Osteocyte (in vitro differentiated cells): ENCODE measurements at regions not wholly inside any gene's neighbourhood (a gene's known extent, or its start where the extent isn't known, plus 50 kb on each side); places are given as distances from the start of the nearest gene placed in this dataset.

Experiments
- DNase-seq: peaks from one replicate; pipeline ENCODE4 v3.0.0; 2021; ENCODE audit warnings: mixed read lengths; ENCODE audit not compliant: unreplicated experiment; ENCODE audit errors: extremely low spot score
- H3K27ac Mint-ChIP-seq: one replicate; pipeline ENCODE4 v1.8.0; 2021; ENCODE audit warnings: mild to moderate bottlenecking, mixed read lengths; ENCODE audit not compliant: unreplicated experiment
- H3K27me3 Mint-ChIP-seq: one replicate; pipeline ENCODE4 v1.8.0; 2021; ENCODE audit warnings: mixed read lengths; ENCODE audit not compliant: unreplicated experiment
- H3K36me3 Mint-ChIP-seq: one replicate; pipeline ENCODE4 v1.8.0; 2021; ENCODE audit warnings: mixed read lengths; ENCODE audit not compliant: unreplicated experiment
- H3K4me1 Mint-ChIP-seq: one replicate; pipeline ENCODE4 v1.8.0; 2021; ENCODE audit warnings: mixed read lengths; ENCODE audit not compliant: unreplicated experiment
- H3K4me3 Mint-ChIP-seq: one replicate; pipeline ENCODE4 v1.8.0; 2021; ENCODE audit warnings: mild to moderate bottlenecking, moderate library complexity, mixed read lengths; ENCODE audit not compliant: unreplicated experiment
- H3K9me3 Mint-ChIP-seq: one replicate; pipeline ENCODE4 v1.8.0; 2021; ENCODE audit warnings: mixed read lengths; ENCODE audit not compliant: unreplicated experiment
- TF ChIP-seq, protein P1 (sequence below): fragments of 200-600 bp; sonication (generic); IDR thresholded peaks from 2 replicates; pipeline ENCODE4 v1.5.0; 2021; ENCODE audit warnings: antibody characterized with exemption, mild to moderate bottlenecking, moderate library complexity

DNA sequence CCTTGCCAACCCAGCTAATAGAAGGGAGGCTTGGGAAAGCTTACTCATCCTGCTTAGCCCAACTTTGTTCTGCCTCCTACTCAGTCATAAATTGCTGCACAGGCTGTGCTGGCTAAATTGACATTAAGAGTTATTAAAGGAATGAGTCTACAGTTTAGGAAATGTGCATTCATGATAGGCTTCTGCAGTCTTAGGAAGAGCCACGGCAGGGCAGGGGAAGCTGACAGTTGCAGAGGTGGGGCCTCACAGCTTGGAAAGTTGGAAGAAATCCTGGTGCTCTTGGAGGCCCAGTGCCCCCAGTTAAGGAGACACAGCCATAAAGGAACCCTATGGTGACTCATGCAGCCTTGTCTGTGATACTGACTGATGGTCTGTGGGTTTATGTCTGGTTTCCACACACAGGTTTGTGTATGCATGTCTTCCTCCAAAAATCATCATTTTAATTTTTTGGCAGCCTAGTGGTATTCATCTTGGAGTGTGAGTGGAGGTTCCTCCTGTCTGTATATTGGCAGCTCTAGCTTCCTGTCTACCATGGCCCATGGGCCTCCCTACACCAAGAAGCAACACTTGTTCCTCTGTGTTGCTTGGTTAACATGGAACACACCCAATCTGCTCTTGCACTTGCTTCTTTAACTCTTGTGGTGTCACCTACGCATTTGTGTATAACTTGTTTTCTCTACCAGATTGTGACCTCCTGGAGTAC is 135.0 kb upstream of the KL start:
- H3K9me3 Mint-ChIP-seq = no peaks in the 10 kb centered on the region
- DNase-seq = peak; percentile 32
- peaks cover 5% of the 10 kb centered on the region for H3K4me1 Mint-ChIP-seq
- TF ChIP-seq, protein P1, sequence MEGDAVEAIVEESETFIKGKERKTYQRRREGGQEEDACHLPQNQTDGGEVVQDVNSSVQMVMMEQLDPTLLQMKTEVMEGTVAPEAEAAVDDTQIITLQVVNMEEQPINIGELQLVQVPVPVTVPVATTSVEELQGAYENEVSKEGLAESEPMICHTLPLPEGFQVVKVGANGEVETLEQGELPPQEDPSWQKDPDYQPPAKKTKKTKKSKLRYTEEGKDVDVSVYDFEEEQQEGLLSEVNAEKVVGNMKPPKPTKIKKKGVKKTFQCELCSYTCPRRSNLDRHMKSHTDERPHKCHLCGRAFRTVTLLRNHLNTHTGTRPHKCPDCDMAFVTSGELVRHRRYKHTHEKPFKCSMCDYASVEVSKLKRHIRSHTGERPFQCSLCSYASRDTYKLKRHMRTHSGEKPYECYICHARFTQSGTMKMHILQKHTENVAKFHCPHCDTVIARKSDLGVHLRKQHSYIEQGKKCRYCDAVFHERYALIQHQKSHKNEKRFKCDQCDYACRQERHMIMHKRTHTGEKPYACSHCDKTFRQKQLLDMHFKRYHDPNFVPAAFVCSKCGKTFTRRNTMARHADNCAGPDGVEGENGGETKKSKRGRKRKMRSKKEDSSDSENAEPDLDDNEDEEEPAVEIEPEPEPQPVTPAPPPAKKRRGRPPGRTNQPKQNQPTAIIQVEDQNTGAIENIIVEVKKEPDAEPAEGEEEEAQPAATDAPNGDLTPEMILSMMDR = no peak
- no peak overlapping the region for H3K27ac Mint-ChIP-seq
- H3K27me3 Mint-ChIP-seq = peaks cover 15% of the 10 kb centered on the region
- H3K4me3 Mint-ChIP-seq = no peak overlapping the region
- no peaks in the 10 kb centered on the region for H3K36me3 Mint-ChIP-seq

- no peak overlapping the region for H3K4me3 Mint-ChIP-seq
- DNase-seq = no peak
- TF ChIP-seq, protein P1 = no peak
- H3K4me1 Mint-ChIP-seq = peaks cover 5% of the 10 kb centered on the region
- no peaks in the 10 kb centered on the region for H3K9me3 Mint-ChIP-seq
- peaks cover 15% of the 10 kb centered on the region for H3K27me3 Mint-ChIP-seq
- H3K36me3 Mint-ChIP-seq = no peaks in the 10 kb centered on the region
- no peak overlapping the region for H3K27ac Mint-ChIP-seq
These were observed 134.5 kb upstream of the KL start for GRCh38 chr13:32881777-32882145.

GRCh38 chr13:32882691-32883090 is 133.5 kb upstream of the KL start:
- H3K36me3 Mint-ChIP-seq = peaks cover 2% of the 10 kb centered on the region
- DNase-seq = no peak
- H3K27me3 Mint-ChIP-seq = peaks cover 15% of the 10 kb centered on the region
- TF ChIP-seq, protein P1 = no peak
- H3K9me3 Mint-ChIP-seq = peaks cover 4% of the 10 kb centered on the region
- no peak overlapping the region for H3K4me3 Mint-ChIP-seq
- H3K4me1 Mint-ChIP-seq = peaks cover 5% of the 10 kb centered on the region
- H3K27ac Mint-ChIP-seq = no peak overlapping the region

GRCh38 chr13:32883474-32883873 is 132.7 kb upstream of the KL start:
- Mint-ChIP-seq H3K27me3 (peaks cover 15% of the 10 kb centered on the region), H3K9me3 (peaks cover 10% of the 10 kb centered on the region), H3K4me1 (peaks cover 5% of the 10 kb centered on the region), H3K27ac (no peak overlapping the region), H3K36me3 (peaks cover 2% of the 10 kb centered on the region), H3K4me3 (no peak overlapping the region)
- TF ChIP-seq, protein P1 = no peak
- DNase-seq = no peak

DNA sequence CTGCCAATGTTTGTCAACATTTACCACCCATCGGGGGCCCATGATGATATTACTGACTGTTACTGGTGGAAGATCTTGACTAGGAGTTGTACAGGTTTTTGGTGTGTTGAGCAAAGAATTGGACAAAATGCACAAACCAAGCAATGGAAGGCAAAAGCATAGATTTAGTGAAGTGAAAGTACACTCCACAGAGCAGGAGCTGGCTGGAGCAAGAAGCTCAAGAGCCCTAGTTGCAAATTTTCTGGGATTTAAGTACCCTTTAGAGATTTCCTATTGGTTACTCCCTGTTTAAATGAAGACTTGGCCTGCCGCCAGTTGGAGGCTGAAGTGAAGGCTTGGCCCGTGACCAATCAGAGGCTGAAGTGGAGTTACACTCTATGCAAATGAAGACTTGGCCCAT is 128.6 kb upstream of the KL start:
- H3K27me3 Mint-ChIP-seq = peaks cover 10% of the 10 kb centered on the region
- H3K4me1 Mint-ChIP-seq = peaks cover 5% of the 10 kb centered on the region
- H3K4me3 Mint-ChIP-seq = no peak overlapping the region
- no peak overlapping the region for H3K27ac Mint-ChIP-seq
- peaks cover 10% of the 10 kb centered on the region for H3K9me3 Mint-ChIP-seq
- peaks cover 2% of the 10 kb centered on the region for H3K36me3 Mint-ChIP-seq
- no peak for DNase-seq
- TF ChIP-seq, protein P1 = no peak
